PC-3 (cell line): ENCODE measurements at regions not wholly inside any gene's neighbourhood (a gene's known extent, or its start where the extent isn't known, plus 50 kb on each side); places are given as distances from the start of the nearest gene placed in this dataset.

ENCODE experiments used
- CTCF ChIP-seq: fragments of 300-600 bp; sonication (generic); conservative IDR thresholded peaks from 2 replicates; pipeline ENCODE4 v1.5.1; 2017; ENCODE audit warnings: antibody characterized with exemption, low read depth, mild to moderate bottlenecking, low read length
- EZH2phosphoT487 ChIP-seq: fragments of 300-600 bp; sonication (generic); IDR thresholded peaks from 2 replicates; pipeline ENCODE4 v1.6.1; 2018; ENCODE audit warnings: mild to moderate bottlenecking, antibody characterized with exemption, low read length, borderline replicate concordance

GRCh38 chr2:71793926-71794325 is 340.6 kb downstream of the DYSF start:
- TF ChIP-seq CTCF (no peak), EZH2phosphoT487 (no peak)
